ENCODE measurements at regions not wholly inside any gene's neighbourhood (a gene's known extent, or its start where the extent isn't known, plus 50 kb on each side); places are given as distances from the start of the nearest gene placed in this dataset.

DNA sequence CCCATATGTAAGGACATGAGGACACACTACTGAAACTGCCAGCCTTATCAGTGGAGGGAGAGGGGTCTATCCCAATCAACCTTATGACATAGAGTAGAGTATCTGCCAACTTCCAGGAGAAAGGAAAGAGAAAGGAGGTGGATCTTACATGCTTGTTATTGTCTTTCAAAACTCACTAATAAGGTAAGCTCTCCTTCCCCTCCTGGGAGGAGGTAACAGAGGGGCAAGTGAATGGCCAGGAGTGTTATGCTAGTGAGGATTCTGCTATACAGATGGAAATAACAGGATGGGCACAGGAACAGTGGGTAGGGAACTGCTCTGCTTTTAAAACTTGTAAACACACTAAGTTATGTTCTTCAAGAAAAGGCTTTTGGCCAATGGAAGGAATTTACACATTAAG, 1020.1 kb downstream of the TDRD15 start:
- TF ChIP-seq, protein P1, sequence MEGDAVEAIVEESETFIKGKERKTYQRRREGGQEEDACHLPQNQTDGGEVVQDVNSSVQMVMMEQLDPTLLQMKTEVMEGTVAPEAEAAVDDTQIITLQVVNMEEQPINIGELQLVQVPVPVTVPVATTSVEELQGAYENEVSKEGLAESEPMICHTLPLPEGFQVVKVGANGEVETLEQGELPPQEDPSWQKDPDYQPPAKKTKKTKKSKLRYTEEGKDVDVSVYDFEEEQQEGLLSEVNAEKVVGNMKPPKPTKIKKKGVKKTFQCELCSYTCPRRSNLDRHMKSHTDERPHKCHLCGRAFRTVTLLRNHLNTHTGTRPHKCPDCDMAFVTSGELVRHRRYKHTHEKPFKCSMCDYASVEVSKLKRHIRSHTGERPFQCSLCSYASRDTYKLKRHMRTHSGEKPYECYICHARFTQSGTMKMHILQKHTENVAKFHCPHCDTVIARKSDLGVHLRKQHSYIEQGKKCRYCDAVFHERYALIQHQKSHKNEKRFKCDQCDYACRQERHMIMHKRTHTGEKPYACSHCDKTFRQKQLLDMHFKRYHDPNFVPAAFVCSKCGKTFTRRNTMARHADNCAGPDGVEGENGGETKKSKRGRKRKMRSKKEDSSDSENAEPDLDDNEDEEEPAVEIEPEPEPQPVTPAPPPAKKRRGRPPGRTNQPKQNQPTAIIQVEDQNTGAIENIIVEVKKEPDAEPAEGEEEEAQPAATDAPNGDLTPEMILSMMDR (IDR thresholded peaks at IDR 0.05), result no peak
- no peak for TF ChIP-seq POLR2A (IDR thresholded peaks at IDR 0.05)

All from ovary (tissue), 3 donors.